Osteocyte (in vitro differentiated cells): ENCODE measurements at regions not wholly inside any gene's neighbourhood (a gene's known extent, or its start where the extent isn't known, plus 50 kb on each side); places are given as distances from the start of the nearest gene placed in this dataset.
"Not testable (repeated sequence)": the region's sequence is repeated elsewhere in the genome, so short reads cannot be mapped to it uniquely, and the experiment has no call there.

Experiments used
- DNase-seq: peaks from one replicate; pipeline ENCODE4 v3.0.0; 2021; ENCODE audit warnings: mixed read lengths; ENCODE audit not compliant: unreplicated experiment; ENCODE audit errors: extremely low spot score
- H3K27ac Mint-ChIP-seq: one replicate; pipeline ENCODE4 v1.8.0; 2021; ENCODE audit warnings: mild to moderate bottlenecking, mixed read lengths; ENCODE audit not compliant: unreplicated experiment
- H3K27me3 Mint-ChIP-seq: one replicate; pipeline ENCODE4 v1.8.0; 2021; ENCODE audit warnings: mixed read lengths; ENCODE audit not compliant: unreplicated experiment
- H3K36me3 Mint-ChIP-seq: one replicate; pipeline ENCODE4 v1.8.0; 2021; ENCODE audit warnings: mixed read lengths; ENCODE audit not compliant: unreplicated experiment
- H3K4me1 Mint-ChIP-seq: one replicate; pipeline ENCODE4 v1.8.0; 2021; ENCODE audit warnings: mixed read lengths; ENCODE audit not compliant: unreplicated experiment
- H3K4me3 Mint-ChIP-seq: one replicate; pipeline ENCODE4 v1.8.0; 2021; ENCODE audit warnings: mild to moderate bottlenecking, moderate library complexity, mixed read lengths; ENCODE audit not compliant: unreplicated experiment
- H3K9me3 Mint-ChIP-seq: one replicate; pipeline ENCODE4 v1.8.0; 2021; ENCODE audit warnings: mixed read lengths; ENCODE audit not compliant: unreplicated experiment
- CTCF ChIP-seq: fragments of 200-600 bp; sonication (generic); IDR thresholded peaks from 2 replicates; pipeline ENCODE4 v1.5.0; 2021; ENCODE audit warnings: antibody characterized with exemption, mild to moderate bottlenecking, moderate library complexity

GRCh38 chr17:22310717-22311686 lies 618.7 kb downstream of the KCNJ18 start:
- Mint-ChIP-seq H3K4me3 (no peak overlapping the region), H3K36me3 (no peaks in the 10 kb centered on the region), H3K27me3 (no peaks in the 10 kb centered on the region), H3K4me1 (no peaks in the 10 kb centered on the region), H3K9me3 (peaks cover 25% of the 10 kb centered on the region), H3K27ac (no peak overlapping the region)
- no peak for TF ChIP-seq CTCF
- peak; percentile 65 for DNase-seq

- DNase-seq, H3K9me3 Mint-ChIP-seq, H3K27ac Mint-ChIP-seq, H3K4me3 Mint-ChIP-seq, H3K4me1 Mint-ChIP-seq, H3K27me3 Mint-ChIP-seq, H3K36me3 Mint-ChIP-seq: not testable (repeated sequence)
Observed at GRCh38 chr17:22321001-22321400, 628.7 kb downstream of the KCNJ18 start.

GRCh38 chr17:22322893-22323550 lies 630.7 kb downstream of the KCNJ18 start:
- not testable (repeated sequence) for H3K4me1 Mint-ChIP-seq, H3K27me3 Mint-ChIP-seq, H3K9me3 Mint-ChIP-seq, H3K27ac Mint-ChIP-seq, DNase-seq, H3K36me3 Mint-ChIP-seq, H3K4me3 Mint-ChIP-seq

GRCh38 chr17:22337467-22337866 lies 645.1 kb downstream of the KCNJ18 start:
- no peak for TF ChIP-seq CTCF
- no peaks in the 10 kb centered on the region for H3K27me3 Mint-ChIP-seq
- no peaks in the 10 kb centered on the region for H3K4me1 Mint-ChIP-seq
- DNase-seq: no peak
- no peak overlapping the region for H3K27ac Mint-ChIP-seq
- H3K9me3 Mint-ChIP-seq: peaks cover 5% of the 10 kb centered on the region
- no peaks in the 10 kb centered on the region for H3K36me3 Mint-ChIP-seq
- no peak overlapping the region for H3K4me3 Mint-ChIP-seq

- H3K27ac Mint-ChIP-seq, DNase-seq, H3K36me3 Mint-ChIP-seq, H3K4me3 Mint-ChIP-seq, H3K27me3 Mint-ChIP-seq, H3K4me1 Mint-ChIP-seq: not testable (repeated sequence)
- H3K9me3 Mint-ChIP-seq: peaks cover 43% of the 10 kb centered on the region
Observed at GRCh38 chr17:22356603-22357002, 664.3 kb downstream of the KCNJ18 start.

- not testable (repeated sequence) for DNase-seq, H3K27ac Mint-ChIP-seq, H3K4me1 Mint-ChIP-seq, H3K4me3 Mint-ChIP-seq, H3K36me3 Mint-ChIP-seq, H3K27me3 Mint-ChIP-seq
- peaks cover 50% of the 10 kb centered on the region for H3K9me3 Mint-ChIP-seq
Observed at GRCh38 chr17:22370988-22371387, 678.7 kb downstream of the KCNJ18 start.

GRCh38 chr17:22373911-22374310 lies 681.6 kb downstream of the KCNJ18 start:
- Mint-ChIP-seq H3K4me1 (no peaks in the 10 kb centered on the region), H3K4me3 (no peak overlapping the region), H3K36me3 (no peaks in the 10 kb centered on the region), H3K27me3 (no peaks in the 10 kb centered on the region), H3K27ac (no peak overlapping the region), H3K9me3 (peaks cover 40% of the 10 kb centered on the region)
- TF ChIP-seq CTCF: no peak
- peak; percentile 73 for DNase-seq
